ENCODE measurements at regions not wholly inside any gene's neighbourhood (a gene's known extent, or its start where the extent isn't known, plus 50 kb on each side); places are given as distances from the start of the nearest gene placed in this dataset.

- DNase-seq (ENCODE audit: low spot score): no peak
Measured at GRCh38 chr11:119779195-119780071, 50.4 kb upstream of the NECTIN1 start.
